Caco-2 (cell line): ENCODE measurements at regions not wholly inside any gene's neighbourhood (a gene's known extent, or its start where the extent isn't known, plus 50 kb on each side); places are given as distances from the start of the nearest gene placed in this dataset.

Source experiments
- BruUV-seq: library from RNA; stranded (reverse); fragments of 400-500 nt; replicated peaks from 2 replicates; lab custom pipeline; 2021; lab: Mats Ljungman, UMichigan
- CTCF ChIA-PET: fragments of 300-600 bp; sonication (Branson Sonifier 250); formaldehyde crosslinking; loops from one replicate; lab custom pipeline; 2022; ENCODE audit warnings: antibody characterized with exemption; lab: Charles Lee
- POLR2A ChIA-PET: fragments of 300-600 bp; sonication (Branson Sonifier 250); formaldehyde crosslinking; loops from one replicate; lab custom pipeline; 2022; ENCODE audit warnings: antibody characterized with exemption; lab: Charles Lee
- DNase-seq, 2 experiments: peaks; one replicate each; pipeline versions ENCODE4 v3.0.0 to v3.0.0-alpha.2; 2020 to 2022
- H3K27me3 ChIP-seq: replicated peaks from 2 replicates; pipeline ENCODE4 v1.6.0; 2011; ENCODE audit warnings: low read length; ENCODE audit not compliant: control insufficient read depth, insufficient read depth
- H3K36me3 ChIP-seq: 2 replicates; pipeline ENCODE4 v1.5.1; 2011; ENCODE audit warnings: low read length; ENCODE audit not compliant: control insufficient read depth, insufficient read depth
- H3K4me1 ChIP-seq: fragments of 250-450 bp; sonication (Bioruptor Pico); 2 replicates; pipeline ENCODE4 v1.5.1; 2020; ENCODE audit warnings: mild to moderate bottlenecking
- H3K4me3 ChIP-seq: 2 replicates; pipeline ENCODE4 v1.5.1; 2011; ENCODE audit warnings: low read depth, mild to moderate bottlenecking, control low read depth, low read length
- H3K9me3 ChIP-seq: fragments of 250-450 bp; sonication (Bioruptor Pico); 2 replicates; pipeline ENCODE4 v1.5.1; 2020; ENCODE audit warnings: mild to moderate bottlenecking, moderate library complexity
- H3K27ac Mint-ChIP-seq: one replicate; pipeline ENCODE4 v1.8.0; 2022; ENCODE audit warnings: mixed read lengths; ENCODE audit not compliant: unreplicated experiment
- H3K27me3 Mint-ChIP-seq: one replicate; pipeline ENCODE4 v1.8.0; 2022; ENCODE audit warnings: mixed read lengths; ENCODE audit not compliant: insufficient read depth, unreplicated experiment
- H3K36me3 Mint-ChIP-seq: one replicate; pipeline ENCODE4 v1.8.0; 2022; ENCODE audit warnings: mild to moderate bottlenecking, mixed read lengths; ENCODE audit not compliant: insufficient read depth, unreplicated experiment
- H3K4me1 Mint-ChIP-seq: one replicate; pipeline ENCODE4 v1.8.0; 2022; ENCODE audit warnings: low read depth, mixed read lengths; ENCODE audit not compliant: unreplicated experiment
- H3K4me3 Mint-ChIP-seq: one replicate; pipeline ENCODE4 v1.8.0; 2022; ENCODE audit warnings: mild to moderate bottlenecking, moderate library complexity, mixed read lengths; ENCODE audit not compliant: unreplicated experiment
- H3K9me3 Mint-ChIP-seq: one replicate; pipeline ENCODE4 v1.8.0; 2022; ENCODE audit warnings: mixed read lengths; ENCODE audit not compliant: unreplicated experiment
- CTCF ChIP-seq, 2 experiments: fragments of 200-600 bp in 1 of 2; IDR thresholded peaks; 1 replicate in 1 of 2; 2 replicates in 1 of 2; pipeline versions ENCODE4 v1.5.1 to v1.8.0; 2011 to 2022; ENCODE audit warnings: antibody characterized with exemption in 1 of 2, control low read depth in 1 of 2, inconsistent platforms in 1 of 2, low read depth in 1 of 2, low read length in 1 of 2, mild to moderate bottlenecking in 1 of 2, moderate library complexity in 1 of 2; ENCODE audit not compliant: insufficient read depth in 1 of 2, severe bottlenecking in 1 of 2, unreplicated experiment in 1 of 2
- intact Hi-C: fragments of 100-400 bp; cut with micrococcal nuclease; formaldehyde crosslinking; loops from one replicate; pipeline ENCODE4 v1.10.0; 2022; ENCODE audit not compliant: unreplicated experiment

DNA sequence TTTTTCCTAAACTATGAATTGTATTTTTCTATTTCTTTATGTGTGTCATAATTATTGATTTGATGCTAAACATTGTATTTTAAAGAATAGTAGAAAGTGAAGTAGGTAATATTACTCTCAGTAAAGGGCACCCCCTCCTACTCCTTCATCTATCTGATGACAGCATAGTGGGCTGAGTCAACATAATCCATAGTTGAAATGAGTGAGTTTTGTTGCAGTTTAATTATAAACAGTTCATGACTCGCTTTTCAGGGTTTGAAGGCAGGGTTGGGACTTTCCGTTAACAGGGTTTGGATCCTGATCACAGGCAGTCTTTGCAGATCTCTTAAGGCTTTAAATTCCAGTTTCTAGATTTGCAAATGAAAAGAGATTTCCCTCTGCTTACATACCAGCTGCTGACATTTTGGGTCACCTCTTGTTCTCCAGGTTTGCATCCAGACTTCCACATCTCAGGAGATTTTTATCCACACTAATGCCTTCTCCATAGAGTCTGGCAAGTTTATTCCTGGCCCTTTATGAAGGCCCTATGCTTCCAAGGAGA lies 54.0 kb upstream of the TACR3 start:
- ChIA-PET CTCF (no interaction called here), POLR2A (no interaction called here)

More for the DNA sequence above, 54.0 kb upstream of the TACR3 start:
- no TSS peak for BruUV-seq
- no peaks in the 10 kb centered on the region for H3K27me3 ChIP-seq
- H3K27me3 Mint-ChIP-seq = no peaks in the 10 kb centered on the region
- H3K4me1 Mint-ChIP-seq = no peaks in the 10 kb centered on the region
- DNase-seq = no peak
- intact Hi-C loops = no loop called here
- no peaks in the 10 kb centered on the region for H3K4me1 ChIP-seq
- no peaks in the 10 kb centered on the region for H3K36me3 Mint-ChIP-seq
- no peaks in the 10 kb centered on the region for H3K9me3 ChIP-seq
- no peaks in the 10 kb centered on the region for H3K9me3 Mint-ChIP-seq
- no peak overlapping the region for H3K4me3 ChIP-seq
- H3K4me3 Mint-ChIP-seq = no peak overlapping the region
- no peaks in the 10 kb centered on the region for H3K36me3 ChIP-seq
- no peak overlapping the region for H3K27ac Mint-ChIP-seq
- no peak for TF ChIP-seq CTCF (IDR thresholded peaks at IDR 0.05; ENCODE audit: insufficient read depth in 1 of 2, low read depth in 1 of 2, low read length in 1 of 2, severe bottlenecking in 1 of 2, unreplicated experiment in 1 of 2)
